AG04450 (cell line): ENCODE measurements at regions not wholly inside any gene's neighbourhood (a gene's known extent, or its start where the extent isn't known, plus 50 kb on each side); places are given as distances from the start of the nearest gene placed in this dataset.

Experiments used
- CTCF ChIA-PET: fragments of 300-600, 350-600 bp; formaldehyde crosslinking; extraction: SDS; loops from one replicate; lab custom pipeline; 2022; ENCODE audit warnings: antibody characterized with exemption, inconsistent platforms; lab: Charles Lee
- POLR2A ChIA-PET: fragments of 350-600 bp; formaldehyde crosslinking; extraction: SDS; loops from one replicate; lab custom pipeline; 2021; ENCODE audit warnings: antibody characterized with exemption, inconsistent platforms; lab: Yijun Ruan, JAX
- DNase-seq: peaks from one replicate; pipeline ENCODE4 v3.0.0-alpha.2; 2011; ENCODE audit warnings: low read depth, low spot score
- H3K27ac ChIP-seq: one replicate; pipeline ENCODE4 v1.5.1; 2012; ENCODE audit warnings: low read depth, low read length, control low read depth
- H3K27me3 ChIP-seq: one replicate; pipeline ENCODE4 v1.6.0; 2012; ENCODE audit warnings: low read length; ENCODE audit not compliant: control insufficient read depth, insufficient read depth
- H3K4me3 ChIP-seq: 2 replicates; pipeline ENCODE4 v1.5.1; 2011; ENCODE audit warnings: mild to moderate bottlenecking, low read depth, low read length, control low read depth
- H3K9me3 ChIP-seq: 2 replicates; pipeline ENCODE4 v1.5.1; 2012; ENCODE audit warnings: low read length; ENCODE audit not compliant: control insufficient read depth, insufficient read depth
- TF ChIP-seq, protein P1 (sequence below): IDR thresholded peaks from 2 replicates; pipeline ENCODE4 v1.5.1; 2011; ENCODE audit warnings: low read depth, low read length, control low read depth, inconsistent platforms

- Histone ChIP-seq H3K27ac (no peak overlapping the region), H3K27me3 (no peaks in the 10 kb centered on the region), H3K9me3 (no peaks in the 10 kb centered on the region), H3K4me3 (no peak overlapping the region)
- ChIA-PET POLR2A (no interaction called here), CTCF (no interaction called here)
- DNase-seq, result no peak
- TF ChIP-seq, protein P1, sequence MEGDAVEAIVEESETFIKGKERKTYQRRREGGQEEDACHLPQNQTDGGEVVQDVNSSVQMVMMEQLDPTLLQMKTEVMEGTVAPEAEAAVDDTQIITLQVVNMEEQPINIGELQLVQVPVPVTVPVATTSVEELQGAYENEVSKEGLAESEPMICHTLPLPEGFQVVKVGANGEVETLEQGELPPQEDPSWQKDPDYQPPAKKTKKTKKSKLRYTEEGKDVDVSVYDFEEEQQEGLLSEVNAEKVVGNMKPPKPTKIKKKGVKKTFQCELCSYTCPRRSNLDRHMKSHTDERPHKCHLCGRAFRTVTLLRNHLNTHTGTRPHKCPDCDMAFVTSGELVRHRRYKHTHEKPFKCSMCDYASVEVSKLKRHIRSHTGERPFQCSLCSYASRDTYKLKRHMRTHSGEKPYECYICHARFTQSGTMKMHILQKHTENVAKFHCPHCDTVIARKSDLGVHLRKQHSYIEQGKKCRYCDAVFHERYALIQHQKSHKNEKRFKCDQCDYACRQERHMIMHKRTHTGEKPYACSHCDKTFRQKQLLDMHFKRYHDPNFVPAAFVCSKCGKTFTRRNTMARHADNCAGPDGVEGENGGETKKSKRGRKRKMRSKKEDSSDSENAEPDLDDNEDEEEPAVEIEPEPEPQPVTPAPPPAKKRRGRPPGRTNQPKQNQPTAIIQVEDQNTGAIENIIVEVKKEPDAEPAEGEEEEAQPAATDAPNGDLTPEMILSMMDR, result no peak
Measured at GRCh38 chr7:80387634-80388193, 124.2 kb downstream of the GNAT3 start.

GRCh38 chr7:80386686-80387085 lies 125.2 kb downstream of the GNAT3 start:
- no peak overlapping the region for H3K4me3 ChIP-seq
- H3K27ac ChIP-seq, result no peak overlapping the region
- H3K27me3 ChIP-seq, result no peaks in the 10 kb centered on the region
- CTCF ChIA-PET, result no interaction called here
- no peak for DNase-seq
- no peaks in the 10 kb centered on the region for H3K9me3 ChIP-seq
- POLR2A ChIA-PET, result no interaction called here
- TF ChIP-seq, protein P1, result no peak

DNA sequence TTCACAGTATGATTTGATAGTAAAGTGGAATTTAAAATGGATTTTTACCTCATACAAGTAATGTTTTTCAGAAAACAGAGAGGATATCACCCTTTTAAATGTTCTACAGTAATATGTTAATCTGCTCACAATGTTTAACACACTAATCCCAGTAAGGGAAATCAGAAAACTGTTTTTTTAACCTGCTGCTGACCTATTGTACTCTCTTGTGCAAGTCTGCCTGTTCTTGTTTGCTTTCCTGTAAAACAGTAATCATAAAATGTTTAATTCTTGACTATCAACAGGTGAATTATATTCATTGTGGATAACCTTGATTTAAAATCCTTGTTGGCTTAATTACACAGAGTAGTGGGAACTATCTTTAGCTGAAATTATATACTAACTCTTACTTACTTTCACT lies 126.4 kb downstream of the GNAT3 start:
- no peaks in the 10 kb centered on the region for H3K9me3 ChIP-seq
- no peak for DNase-seq
- ChIA-PET POLR2A (no interaction called here), CTCF (interaction anchor here (1.0 kb wide), 2 partner anchors 250 to 251 kb away, joined by 3 to 5 read pairs; partner anchors contain the start of gene GNAI1)
- no peaks in the 10 kb centered on the region for H3K27me3 ChIP-seq
- no peak overlapping the region for H3K4me3 ChIP-seq
- no peak overlapping the region for H3K27ac ChIP-seq
- TF ChIP-seq, protein P1, result no peak

- DNase-seq, result no peak
- Histone ChIP-seq H3K27me3 (no peaks in the 10 kb centered on the region), H3K27ac (no peak overlapping the region), H3K9me3 (no peaks in the 10 kb centered on the region), H3K4me3 (no peak overlapping the region)
- ChIA-PET CTCF (no interaction called here), POLR2A (no interaction called here)
- TF ChIP-seq, protein P1, result no peak
Measured at GRCh38 chr7:80380957-80381356, 130.9 kb downstream of the GNAT3 start.

GRCh38 chr7:80379034-80379982 lies 132.6 kb downstream of the GNAT3 start:
- no peak for DNase-seq
- Histone ChIP-seq H3K4me3 (no peak overlapping the region), H3K27ac (no peak overlapping the region), H3K9me3 (no peaks in the 10 kb centered on the region), H3K27me3 (no peaks in the 10 kb centered on the region)
- ChIA-PET POLR2A (no interaction called here), CTCF (interaction anchor here (1.2 to 1.9 kb wide), 2 partner anchors 12 to 13 kb away, joined by 4 to 6 read pairs; no protein-coding TSS in a partner anchor)
- TF ChIP-seq, protein P1, result no peak
